HG02798 (cell line): ENCODE measurements at regions not wholly inside any gene's neighbourhood (a gene's known extent, or its start where the extent isn't known, plus 50 kb on each side); places are given as distances from the start of the nearest gene placed in this dataset.
A peak's percentile ranks its signal among the peaks of the same experiment; 100 is the strongest.
"Not testable (repeated sequence)": the region's sequence is repeated elsewhere in the genome, so short reads cannot be mapped to it uniquely, and the experiment has no call there.

Source experiments
- ATAC-seq: cut with Tn5 transposase; IDR thresholded peaks from one replicate; pipeline ENCODE4 v1.9.1; 2021; ENCODE audit warnings: mild to moderate bottlenecking; ENCODE audit not compliant: unreplicated experiment, poor library complexity

DNA sequence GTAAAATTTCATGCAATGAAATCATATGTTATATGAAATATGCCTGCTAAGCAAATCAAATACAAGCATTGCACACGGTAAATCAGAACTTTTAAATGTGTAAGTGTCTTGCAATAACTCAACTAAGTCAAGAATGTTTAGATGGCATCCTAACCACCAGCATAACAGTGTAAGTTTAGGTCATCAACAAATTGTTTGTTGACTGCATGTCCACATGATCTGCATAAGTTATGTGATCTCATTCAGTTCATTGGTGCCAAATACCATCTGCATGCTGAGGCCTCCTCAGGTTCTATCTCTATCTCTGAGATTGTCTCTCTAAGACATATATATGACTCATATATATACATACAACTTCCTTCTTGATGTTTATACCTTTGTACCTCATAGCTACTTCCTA lies 159.6 kb upstream of the STK32A start:
- no peak for ATAC-seq

DNA sequence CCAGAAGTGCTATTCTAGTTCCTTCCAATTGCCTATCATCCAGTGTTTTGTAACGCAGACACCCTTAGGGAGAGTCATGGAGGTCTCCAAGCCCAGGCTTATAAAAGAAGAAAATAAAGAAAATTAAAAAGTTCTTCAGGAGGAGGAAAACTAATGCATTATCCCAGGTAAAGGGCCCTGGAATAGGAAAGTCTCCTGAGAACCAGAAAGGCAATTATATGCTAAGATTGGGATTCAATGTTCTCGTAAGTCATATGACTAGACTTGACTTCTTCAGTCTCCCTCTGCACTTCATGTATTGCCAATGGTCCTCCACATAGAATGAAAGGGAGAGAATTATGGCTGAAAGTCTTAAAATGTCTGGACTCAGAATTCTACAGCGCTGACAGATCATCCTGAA lies 154.4 kb upstream of the STK32A start:
- no peak for ATAC-seq

DNA sequence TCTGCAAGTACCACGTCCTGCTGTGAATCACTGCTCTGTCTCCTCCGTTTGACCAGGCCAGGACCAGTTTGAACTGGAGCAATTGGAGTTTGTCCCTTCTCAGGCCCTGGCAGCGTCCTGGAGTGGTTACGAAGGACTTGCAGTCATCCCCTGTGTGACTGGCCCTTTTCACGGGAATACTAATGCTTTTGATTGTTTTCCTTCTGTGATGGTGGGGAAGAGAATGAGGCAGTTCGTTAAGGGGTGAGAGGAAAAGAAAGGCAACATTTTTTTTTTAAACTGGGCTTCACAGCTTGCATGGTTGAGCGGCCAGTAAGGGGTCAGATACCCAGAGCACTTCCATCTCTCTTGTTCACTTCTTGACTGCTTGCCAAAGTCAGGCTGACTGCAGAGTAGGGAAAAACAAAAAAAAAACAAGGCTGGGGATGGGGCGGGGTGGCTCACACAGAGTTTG lies 153.5 kb upstream of the STK32A start:
- no peak for ATAC-seq

DNA sequence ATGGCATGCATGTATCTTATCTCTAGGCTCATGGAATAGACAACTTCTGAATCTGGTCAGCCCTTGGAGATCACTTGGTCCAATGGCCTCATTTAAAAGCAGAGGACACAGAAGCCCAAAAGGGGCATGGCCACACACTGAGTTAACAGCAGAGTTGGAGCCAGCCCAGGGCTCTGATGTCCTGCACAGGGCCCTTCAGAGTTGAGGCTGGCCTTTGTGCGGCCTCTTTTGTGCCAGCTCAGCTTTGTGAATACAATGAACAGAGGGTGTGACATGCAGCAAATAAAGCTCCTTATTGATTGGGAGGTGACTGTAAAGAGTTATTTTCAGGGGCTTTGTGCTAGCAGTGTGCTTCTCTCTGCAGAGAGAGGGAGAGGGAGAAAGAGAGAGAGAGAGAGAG lies 150.1 kb upstream of the STK32A start:
- ATAC-seq: no peak

DNA sequence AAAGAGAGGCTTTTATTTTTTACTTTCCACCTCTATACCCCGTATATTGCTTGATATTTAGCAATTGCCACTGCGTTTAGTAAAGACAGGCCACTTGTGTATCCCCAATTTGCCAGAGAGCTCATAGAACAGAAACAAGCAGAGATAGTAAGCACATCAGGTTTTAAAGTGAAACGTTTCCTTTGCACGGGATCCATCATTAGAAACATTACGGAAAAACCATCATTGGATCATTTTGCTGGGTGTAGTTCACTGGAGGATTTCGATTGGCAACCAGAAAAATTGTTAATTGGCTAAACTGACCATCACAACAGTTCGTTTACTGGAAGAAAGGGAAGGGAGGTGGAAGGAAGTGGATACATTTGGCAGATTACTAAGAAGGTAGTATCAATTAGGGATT lies 149.4 kb upstream of the STK32A start:
- ATAC-seq: no peak

DNA sequence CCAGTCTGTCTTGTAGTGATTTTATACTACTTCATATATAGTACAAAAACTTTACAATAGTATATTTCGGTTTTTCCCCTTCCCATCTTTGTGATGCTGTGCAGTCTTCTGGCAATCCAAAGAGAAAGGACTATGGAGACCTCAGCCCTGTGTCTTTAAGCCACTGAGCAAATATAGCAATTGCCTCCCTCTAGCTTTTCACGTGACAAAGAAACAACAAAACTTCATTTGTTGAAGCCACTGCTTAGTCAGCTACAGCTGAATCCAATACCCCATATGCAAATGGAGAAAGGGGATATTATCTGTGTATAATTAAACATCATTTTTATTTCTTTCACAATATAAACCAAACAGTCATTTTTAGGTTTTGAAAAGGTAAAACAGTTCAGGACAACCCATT lies 142.8 kb upstream of the STK32A start:
- ATAC-seq: no peak

DNA sequence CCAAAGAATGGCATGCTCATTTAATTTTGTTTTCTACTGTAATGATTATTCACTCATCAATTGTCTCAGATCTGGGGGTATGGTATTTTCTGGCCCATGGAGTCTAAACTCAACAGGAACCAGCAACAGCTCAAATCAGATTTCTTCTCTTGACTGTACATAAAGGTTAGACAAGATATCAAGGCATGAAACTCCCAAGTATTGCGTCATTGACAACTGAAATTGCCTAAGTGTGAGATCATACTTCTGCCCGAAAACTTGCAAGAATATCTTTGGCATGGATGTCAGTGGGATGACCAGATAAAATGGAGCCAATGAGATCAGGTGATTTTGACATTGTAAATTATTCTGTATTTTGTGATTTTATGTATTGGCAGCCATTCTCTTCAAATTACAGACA lies 141.7 kb upstream of the STK32A start:
- ATAC-seq: no peak

DNA sequence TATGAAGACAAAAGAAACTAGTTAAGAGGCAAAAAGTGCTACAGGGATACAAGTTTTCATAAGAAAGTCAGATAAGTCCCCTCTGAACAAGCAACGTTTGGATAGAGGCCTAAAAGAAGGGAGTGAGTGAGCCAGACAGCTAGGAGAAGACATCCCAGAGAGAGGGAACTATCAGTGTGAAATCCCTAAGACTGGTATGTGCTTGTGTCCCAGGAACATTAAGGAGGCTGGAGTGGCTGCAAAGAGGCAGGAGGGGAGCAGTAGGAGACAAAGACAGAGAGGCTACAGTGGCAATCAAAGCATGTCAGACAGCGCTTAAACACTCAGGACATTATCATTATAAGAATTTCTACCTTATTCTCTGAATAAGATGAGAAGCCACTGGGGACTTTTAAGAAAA lies 139.1 kb upstream of the STK32A start:
- ATAC-seq: no peak

DNA sequence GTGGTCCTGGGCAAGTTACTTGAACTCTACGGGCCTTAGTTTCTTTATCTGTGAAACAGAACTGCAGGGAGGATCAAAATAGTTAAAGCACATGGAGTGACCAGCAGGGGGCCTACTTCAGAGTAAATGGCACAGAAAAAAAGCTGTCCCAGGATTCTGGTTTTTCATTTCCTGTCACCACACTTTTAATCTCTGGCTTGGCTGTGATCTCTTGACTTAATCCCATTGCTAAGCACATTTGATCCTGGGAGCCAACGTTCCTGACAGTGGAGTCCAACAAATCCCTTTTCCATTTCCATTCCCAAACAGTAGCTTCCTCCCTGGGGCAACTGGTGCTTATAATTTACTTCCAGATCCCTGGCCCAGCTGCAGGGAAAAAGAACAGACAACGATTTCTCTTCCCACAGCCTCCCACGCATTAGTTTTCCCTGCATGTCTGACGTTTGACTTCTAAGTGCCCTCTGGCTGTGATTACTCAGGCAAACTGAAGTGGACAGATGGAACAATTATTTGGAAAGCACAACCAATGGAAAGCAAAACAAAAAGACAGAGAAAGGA lies 136.5 kb upstream of the STK32A start:
- ATAC-seq: peak; percentile 43

DNA sequence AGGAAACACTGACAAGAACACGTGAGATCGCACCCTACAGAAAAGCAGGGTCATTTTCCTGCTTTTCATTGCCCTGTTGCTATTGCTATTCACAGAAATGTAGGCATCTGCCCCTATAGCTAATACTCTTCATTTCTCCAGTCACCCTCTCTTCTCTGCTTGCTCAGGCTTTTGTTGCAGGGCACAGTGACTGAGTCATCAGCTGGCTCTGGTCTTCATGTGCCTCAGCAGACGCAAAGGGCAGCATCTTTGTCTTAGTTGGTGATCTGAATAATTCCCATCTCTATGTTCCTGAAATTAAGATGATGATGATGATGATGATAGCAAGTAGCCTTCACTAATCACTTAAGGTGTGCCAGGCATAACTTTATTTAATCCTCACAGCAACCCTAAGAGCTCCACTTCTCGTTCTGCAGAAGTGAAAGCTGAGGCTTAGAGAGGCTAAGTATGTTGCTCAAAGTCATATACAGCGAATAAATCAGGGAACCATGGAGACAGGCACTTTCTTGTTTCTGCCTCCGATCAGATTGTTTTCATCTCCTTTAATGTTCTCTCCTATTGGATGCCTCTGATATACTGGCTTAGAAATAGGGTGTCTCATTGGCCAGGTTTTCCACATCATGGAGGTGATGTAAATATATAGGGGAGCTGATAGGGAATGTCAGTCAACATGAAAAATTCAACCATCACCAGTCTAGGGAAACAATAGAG lies 133.0 kb upstream of the STK32A start:
- ATAC-seq: no peak

DNA sequence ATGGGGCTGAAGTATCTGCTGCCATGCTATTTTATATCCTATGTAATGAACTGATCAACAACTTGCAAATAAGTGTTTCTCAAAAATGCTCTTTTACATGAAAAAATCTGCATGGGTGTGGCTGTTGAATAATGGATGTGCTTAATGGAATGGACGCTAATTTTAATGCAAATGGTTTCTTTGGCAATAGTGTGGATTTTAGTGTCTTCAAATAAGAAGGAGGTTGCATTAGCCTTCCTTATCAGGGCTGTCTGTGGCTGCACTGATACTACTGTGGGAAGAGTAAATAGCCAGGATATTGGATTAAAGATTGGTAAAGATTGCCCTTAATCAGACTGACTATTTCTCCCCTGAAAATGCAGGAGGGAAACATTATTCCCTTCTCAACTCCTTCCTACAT lies 121.9 kb upstream of the STK32A start:
- ATAC-seq: no peak

DNA sequence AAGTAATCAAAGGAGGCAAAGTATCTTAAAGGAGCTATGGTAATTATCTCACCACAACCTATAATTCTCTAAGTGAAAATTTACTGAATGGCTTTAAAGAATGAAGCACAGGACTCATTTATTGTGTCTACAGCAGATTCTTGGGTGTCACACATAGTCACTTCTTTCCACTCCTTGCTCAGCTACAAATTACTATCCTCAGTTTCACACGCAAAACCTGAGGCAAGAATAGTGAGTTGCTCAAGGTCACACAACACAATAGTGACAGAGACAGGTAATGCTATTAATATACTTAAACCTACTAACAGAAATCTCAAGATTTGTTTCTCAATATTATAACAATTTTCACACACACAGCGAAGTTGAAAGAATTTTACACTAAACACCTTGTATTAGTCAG lies 120.9 kb upstream of the STK32A start:
- no peak for ATAC-seq

DNA sequence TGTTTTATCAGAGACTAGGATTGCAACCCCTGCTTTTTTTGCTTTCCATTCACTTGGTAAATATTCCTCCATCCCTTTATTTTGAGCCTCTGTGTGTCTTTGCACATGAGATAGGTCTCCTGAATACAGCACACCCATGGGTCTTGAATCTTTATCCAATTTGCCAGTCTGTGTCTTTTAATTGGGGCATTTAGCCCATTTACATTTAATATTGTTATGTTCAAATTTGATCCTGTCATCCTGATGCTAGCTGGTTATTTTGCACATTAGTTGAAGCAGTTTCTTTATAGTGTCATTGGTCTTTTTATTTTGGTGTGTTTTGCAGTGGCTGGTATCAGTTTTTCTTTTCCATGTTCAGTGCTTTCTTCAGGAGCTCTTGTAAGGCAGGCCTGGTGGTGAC lies 95.1 kb upstream of the STK32A start:
- not testable (repeated sequence) for ATAC-seq

DNA sequence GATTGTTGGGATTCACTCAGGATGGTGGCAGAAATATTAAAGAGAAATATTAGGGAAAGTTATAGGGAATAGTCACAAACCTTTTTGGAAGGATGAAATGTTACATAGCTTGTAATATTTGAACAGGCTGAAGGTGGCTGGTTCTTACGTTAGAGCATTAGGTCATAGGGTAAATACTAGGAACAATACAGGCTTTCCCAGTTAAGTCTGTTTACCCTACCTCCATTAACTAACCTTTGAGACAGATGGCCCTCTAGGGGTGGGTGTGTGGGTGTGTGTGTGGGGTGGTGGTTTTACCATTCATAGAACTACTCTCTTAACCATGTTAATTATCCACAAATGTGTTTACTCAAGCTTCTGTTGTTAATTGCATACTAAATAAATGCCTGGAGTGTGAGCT lies 94.3 kb upstream of the STK32A start:
- no peak for ATAC-seq

DNA sequence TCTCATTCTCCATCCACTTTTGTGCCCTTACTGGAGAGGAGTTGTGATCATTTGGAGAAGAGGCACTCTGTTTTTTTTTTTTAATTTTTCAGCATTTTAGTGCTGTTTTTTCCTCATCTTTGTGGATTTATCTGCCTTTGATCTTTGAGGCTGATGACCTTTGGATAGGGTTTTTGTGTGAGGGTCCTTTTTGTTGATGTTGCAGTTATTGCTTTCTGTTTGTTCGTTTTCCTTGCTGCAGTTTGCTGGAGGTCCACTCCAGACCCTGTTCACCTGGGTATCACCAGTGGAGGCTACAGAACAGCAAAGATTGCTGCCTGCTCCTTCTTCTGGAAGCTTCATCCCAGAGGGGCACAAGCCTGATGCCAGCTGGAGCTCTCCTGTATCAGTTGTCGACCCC lies 93.2 kb upstream of the STK32A start:
- not testable (repeated sequence) for ATAC-seq

DNA sequence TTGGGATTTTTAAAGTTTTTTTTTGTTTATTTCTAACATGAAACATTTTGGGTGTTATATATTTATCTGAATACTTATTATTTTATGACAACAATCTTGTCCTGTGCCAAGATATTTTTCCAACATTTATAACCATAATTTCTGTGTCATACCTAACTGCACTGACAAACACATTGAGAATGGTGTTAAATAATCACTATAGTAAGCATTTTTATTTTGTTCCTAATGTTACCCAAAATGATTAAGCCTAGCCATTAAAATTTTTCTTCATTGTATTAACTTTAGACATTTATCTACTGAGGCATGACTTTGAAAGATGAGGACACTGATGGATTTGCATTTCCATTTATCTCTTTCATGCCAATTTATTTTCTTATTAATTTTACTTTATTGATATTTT lies 91.6 kb upstream of the STK32A start:
- ATAC-seq: no peak

DNA sequence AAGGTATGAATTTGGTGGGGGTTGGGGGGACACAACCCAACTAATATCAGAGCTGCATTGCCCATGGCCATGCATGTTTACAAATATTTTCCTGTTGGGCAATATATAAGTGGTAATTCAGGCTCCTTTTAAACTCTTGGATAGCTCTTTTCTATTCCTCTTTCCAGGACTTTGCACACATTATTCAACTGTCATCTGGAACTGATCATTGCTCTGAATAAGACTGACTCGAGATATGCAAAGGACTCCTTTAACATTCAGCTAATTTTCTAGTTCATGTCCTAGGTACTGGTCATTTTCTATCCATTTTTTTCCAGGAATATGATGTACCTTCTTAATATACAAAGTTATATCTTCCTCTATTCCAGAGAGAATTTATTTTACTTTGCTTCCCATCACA lies 89.5 kb upstream of the STK32A start:
- ATAC-seq: no peak

DNA sequence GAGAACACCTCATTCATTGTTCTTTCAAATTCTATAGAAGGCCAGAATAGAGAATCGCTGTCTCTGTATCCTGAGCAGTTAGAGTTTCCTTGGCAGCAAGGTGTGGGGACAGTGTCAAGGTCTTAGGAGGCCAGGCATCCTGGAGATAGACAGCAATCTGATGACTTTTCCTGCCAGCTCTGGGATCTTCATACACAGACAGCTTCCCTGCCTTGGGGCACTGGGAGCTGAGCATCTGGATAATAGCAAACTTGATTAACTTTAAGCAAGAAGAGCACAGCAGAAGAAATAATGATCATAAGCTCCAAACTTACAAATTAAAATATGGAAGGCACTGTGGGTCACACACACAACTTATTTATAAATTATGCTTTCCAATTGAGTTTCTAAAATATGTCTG lies 86.1 kb upstream of the STK32A start:
- no peak for ATAC-seq

DNA sequence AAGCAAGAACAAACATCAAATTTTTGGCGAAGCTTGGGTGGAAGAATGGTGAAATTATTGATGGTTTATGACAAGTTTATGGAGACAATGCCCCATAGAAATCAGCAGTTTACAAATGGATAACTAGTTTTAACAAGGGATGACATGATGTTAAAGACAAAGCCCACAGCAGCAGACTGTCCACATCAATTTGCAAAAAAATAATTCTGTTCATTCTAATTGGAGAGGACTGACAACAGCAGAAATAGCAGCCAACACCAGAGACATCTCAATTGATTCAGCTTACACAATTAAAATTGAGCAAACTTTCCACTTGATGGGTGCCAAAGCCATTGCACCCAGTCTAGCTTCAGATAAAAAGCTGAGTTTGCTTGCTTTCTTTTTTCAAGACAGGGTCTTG lies 82.7 kb upstream of the STK32A start:
- no peak for ATAC-seq

DNA sequence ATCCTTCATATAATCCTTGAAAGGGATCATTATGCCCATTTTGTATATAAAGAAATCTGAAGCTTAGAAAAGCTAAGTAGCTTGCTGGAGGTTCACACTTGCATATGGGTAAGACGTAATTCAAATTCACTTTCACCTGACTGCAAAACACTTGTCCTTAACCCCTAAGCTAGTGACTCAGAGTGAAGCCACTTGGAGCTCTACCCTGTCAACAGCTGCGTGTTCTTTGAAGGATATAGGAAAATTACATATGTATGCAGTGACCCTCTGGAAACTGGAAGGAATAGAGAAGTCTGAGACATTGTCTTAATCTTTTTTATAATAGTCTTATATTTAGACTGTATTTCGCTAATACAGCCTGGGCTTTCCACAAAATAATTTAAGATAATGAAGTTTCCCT lies 80.0 kb upstream of the STK32A start:
- ATAC-seq: no peak

DNA sequence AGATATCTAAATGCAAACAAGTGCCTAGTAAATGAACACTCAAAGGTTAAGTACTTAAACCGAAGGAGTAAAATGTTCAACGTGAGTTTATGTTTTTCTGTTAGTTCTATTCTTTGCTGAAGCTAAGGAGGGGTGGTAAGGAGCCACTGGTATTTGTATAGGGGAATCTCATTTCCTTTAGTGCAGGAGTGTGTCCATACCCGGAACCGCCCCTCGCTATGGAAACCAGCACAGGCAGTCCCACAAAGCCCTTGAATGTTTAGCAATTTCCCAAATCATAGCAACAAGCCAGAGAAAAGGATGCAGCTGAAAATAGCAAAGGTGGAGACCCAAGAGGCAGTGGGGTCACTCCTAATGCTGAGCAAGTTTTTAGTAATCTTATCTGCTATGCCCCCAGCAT lies 78.8 kb upstream of the STK32A start:
- ATAC-seq: no peak

DNA sequence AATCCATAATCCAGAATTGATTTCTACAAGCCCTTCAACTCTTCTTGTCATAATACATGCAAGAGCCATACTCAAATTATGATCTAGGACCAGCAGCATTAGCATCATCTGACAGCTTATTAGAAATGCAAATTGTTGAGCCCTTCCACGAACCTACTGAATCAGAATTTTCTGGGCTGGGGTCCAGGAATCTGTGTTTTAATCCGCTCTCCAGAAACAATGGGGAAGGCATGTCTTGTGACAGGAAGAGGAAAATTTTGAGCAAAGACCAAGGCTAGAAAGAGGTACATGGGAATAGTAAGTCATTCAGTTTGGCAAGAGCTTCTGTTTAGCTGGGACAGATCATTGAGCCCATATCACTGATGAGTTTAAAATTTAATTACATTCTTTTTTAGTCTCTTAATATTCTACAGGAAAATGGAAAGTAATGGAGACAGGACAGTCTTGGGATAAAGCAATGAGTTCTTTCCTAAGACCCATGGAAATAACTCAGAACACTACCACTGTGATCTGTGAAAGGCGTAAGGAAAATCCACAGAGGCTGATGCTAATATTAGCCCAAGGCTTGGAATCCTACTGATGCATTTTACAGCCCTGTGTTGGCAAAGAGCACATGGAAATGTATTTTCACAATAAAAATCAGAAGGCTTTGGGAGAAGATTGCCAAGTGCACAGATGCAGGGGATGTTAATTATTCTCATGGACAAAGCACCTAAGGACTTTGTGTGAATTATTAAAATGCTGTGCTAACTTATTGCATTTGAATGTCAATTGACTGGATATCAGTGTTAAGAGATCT lies 73.7 kb upstream of the STK32A start:
- no peak for ATAC-seq
